H9 (cell line): ENCODE measurements at regions not wholly inside any gene's neighbourhood (a gene's known extent, or its start where the extent isn't known, plus 50 kb on each side); places are given as distances from the start of the nearest gene placed in this dataset.

Experiments
- DNase-seq: peaks from one replicate; pipeline ENCODE4 v3.0.0-alpha.2; 2017
- H2AFZ ChIP-seq: one replicate; pipeline ENCODE4 v1.6.1; 2013; ENCODE audit warnings: mild to moderate bottlenecking, low read length, control low read depth, moderate library complexity
- H2AK5ac ChIP-seq: 2 replicates; pipeline ENCODE4 v1.6.1; 2013; ENCODE audit warnings: low read length, control low read depth, mixed read lengths; ENCODE audit not compliant: insufficient read length
- H2BK120ac ChIP-seq: one replicate; pipeline ENCODE4 v1.6.1; 2013; ENCODE audit warnings: low read depth, mild to moderate bottlenecking, low read length, control low read depth, inconsistent platforms; ENCODE audit not compliant: poor library complexity, severe bottlenecking
- H2BK12ac ChIP-seq: 2 replicates; pipeline ENCODE4 v1.6.1; 2013; ENCODE audit warnings: low read length, control low read depth, mixed read lengths, low read depth; ENCODE audit not compliant: insufficient read length
- H2BK15ac ChIP-seq: 2 replicates; pipeline ENCODE4 v1.6.1; 2013; ENCODE audit warnings: low read depth, low read length, control low read depth
- H2BK20ac ChIP-seq: one replicate; pipeline ENCODE4 v1.6.1; 2013; ENCODE audit warnings: low read depth, mild to moderate bottlenecking, low read length, control low read depth, inconsistent platforms; ENCODE audit not compliant: poor library complexity, severe bottlenecking
- H2BK5ac ChIP-seq: 2 replicates; pipeline ENCODE4 v1.6.1; 2013; ENCODE audit warnings: low read length, control low read depth, mixed read lengths; ENCODE audit not compliant: insufficient read length
- H3K14ac ChIP-seq: 2 replicates; pipeline ENCODE4 v1.6.1; 2013; ENCODE audit warnings: low read length, control low read depth; ENCODE audit not compliant: insufficient read depth
- H3K18ac ChIP-seq: 2 replicates; pipeline ENCODE4 v1.6.1; 2013; ENCODE audit warnings: low read depth, mild to moderate bottlenecking, mixed read lengths, low read length, control low read depth; ENCODE audit not compliant: insufficient read length
- H3K23ac ChIP-seq: 2 replicates; pipeline ENCODE4 v1.6.1; 2013; ENCODE audit warnings: low read length, control low read depth, mixed read lengths, low read depth; ENCODE audit not compliant: insufficient read length
- H3K23me2 ChIP-seq: 2 replicates; pipeline ENCODE4 v1.6.1; 2013; ENCODE audit warnings: low read depth, mild to moderate bottlenecking, mixed read lengths, low read length, control low read depth; ENCODE audit not compliant: insufficient read length, poor library complexity, severe bottlenecking
- H3K27ac ChIP-seq: 2 replicates; pipeline ENCODE4 v1.5.1; 2013; ENCODE audit warnings: low read length, control low read depth, mixed read lengths, low read depth; ENCODE audit not compliant: insufficient read length
- H3K27me3 ChIP-seq: 2 replicates; pipeline ENCODE4 v1.6.1; 2013; ENCODE audit warnings: low read length, control low read depth, inconsistent platforms; ENCODE audit not compliant: insufficient read depth
- H3K4ac ChIP-seq: 2 replicates; pipeline ENCODE4 v1.6.1; 2013; ENCODE audit warnings: low read depth, mild to moderate bottlenecking, control low read depth, inconsistent platforms, low read length, moderate library complexity
- H3K4me1 ChIP-seq: 2 replicates; pipeline ENCODE4 v1.6.1; 2013; ENCODE audit warnings: low read length, control low read depth, inconsistent platforms; ENCODE audit not compliant: insufficient read depth
- H3K4me2 ChIP-seq: 2 replicates; pipeline ENCODE4 v1.6.1; 2013; ENCODE audit warnings: low read length, control low read depth, mixed read lengths; ENCODE audit not compliant: insufficient read length, insufficient read depth
- H3K56ac ChIP-seq: 2 replicates; pipeline ENCODE4 v1.6.1; 2013; ENCODE audit warnings: low read depth, mild to moderate bottlenecking, mixed read lengths, low read length, control low read depth; ENCODE audit not compliant: insufficient read length
- H3K79me1 ChIP-seq: 2 replicates; pipeline ENCODE4 v1.6.1; 2013; ENCODE audit warnings: low read depth, mild to moderate bottlenecking, moderate library complexity, low read length, control low read depth, inconsistent platforms; ENCODE audit not compliant: insufficient read depth, poor library complexity, severe bottlenecking
- H3K79me2 ChIP-seq: 2 replicates; pipeline ENCODE4 v1.6.1; 2013; ENCODE audit warnings: low read length, control low read depth, inconsistent platforms; ENCODE audit not compliant: insufficient read depth
- H3K9ac ChIP-seq: 2 replicates; pipeline ENCODE4 v1.6.1; 2013; ENCODE audit warnings: low read length, control low read depth, mixed read lengths; ENCODE audit not compliant: insufficient read length; ENCODE audit errors: extremely low read depth
- H3K9me3 ChIP-seq: one replicate; pipeline ENCODE4 v1.6.1; 2013; ENCODE audit warnings: low read depth, low read length, inconsistent platforms; ENCODE audit not compliant: control insufficient read depth
- H3T11ph ChIP-seq: one replicate; pipeline ENCODE4 v1.6.1; 2013; ENCODE audit warnings: mild to moderate bottlenecking, low read length, control low read depth, inconsistent platforms
- H4K20me1 ChIP-seq: one replicate; pipeline ENCODE4 v1.6.1; 2013; ENCODE audit not compliant: control insufficient read depth, insufficient read length, insufficient read depth
- H4K5ac ChIP-seq: 2 replicates; pipeline ENCODE4 v1.6.1; 2013; ENCODE audit warnings: low read depth, mild to moderate bottlenecking, mixed read lengths, low read length, control low read depth; ENCODE audit not compliant: insufficient read length
- H4K8ac ChIP-seq: replicated peaks from 2 replicates; pipeline ENCODE4 v1.6.1; 2013; ENCODE audit warnings: low read length, control low read depth, mixed read lengths, low read depth; ENCODE audit not compliant: insufficient read length
- H4K91ac ChIP-seq: 2 replicates; pipeline ENCODE4 v1.6.1; 2013; ENCODE audit warnings: low read depth, mild to moderate bottlenecking, moderate library complexity, mixed read lengths, low read length, control low read depth; ENCODE audit not compliant: insufficient read length
- H3K27ac Mint-ChIP-seq, 3 experiments: 2 replicates in 2 of 3; 3 replicates in 1 of 3; pipeline ENCODE4 v1.8.0; 2020 to 2021; ENCODE audit warnings: mixed read lengths in 3 of 3, mild to moderate bottlenecking in 1 of 3, moderate library complexity in 1 of 3
- H3K27me3 Mint-ChIP-seq: 2 replicates; pipeline ENCODE4 v1.8.0; 2021; ENCODE audit warnings: low read depth, mild to moderate bottlenecking, moderate library complexity, mixed read lengths
- H3K36me3 Mint-ChIP-seq, 3 experiments: 2 replicates in 2 of 3; 3 replicates in 1 of 3; pipeline ENCODE4 v1.8.0; 2020 to 2021; ENCODE audit warnings: low read depth in 3 of 3, mixed read lengths in 3 of 3; ENCODE audit not compliant: insufficient read depth in 1 of 3
- H3K4me1 Mint-ChIP-seq, 2 experiments: 2 replicates each; pipeline ENCODE4 v1.8.0; 2020; ENCODE audit warnings: mixed read lengths in 2 of 2
- H3K4me3 Mint-ChIP-seq, 2 experiments: 2 replicates in 1 of 2; 3 replicates in 1 of 2; pipeline ENCODE4 v1.8.0; 2020 to 2021; ENCODE audit warnings: mild to moderate bottlenecking in 2 of 2, mixed read lengths in 2 of 2, moderate library complexity in 1 of 2
- H3K9me3 Mint-ChIP-seq, 2 experiments: 2 replicates in 1 of 2; 3 replicates in 1 of 2; pipeline ENCODE4 v1.8.0; 2020; ENCODE audit warnings: mild to moderate bottlenecking in 2 of 2, mixed read lengths in 2 of 2, moderate library complexity in 1 of 2
- WGBS: extraction: QIAGEN DNeasy Blood & Tissue Kit; methylation state at CpG from one replicate; pipeline ENCODE4 v1.1.7; 2013; ENCODE audit warnings: missing lambda C conversion rate, low lambda C conversion rate, mixed read lengths; ENCODE audit not compliant: insufficient read length; ENCODE audit errors: extremely low coverage; 5-methylcytosine and 5-hydroxymethylcytosine counted together
- TF ChIP-seq, protein P1 (sequence below): fragments of 200-600 bp; sonication (generic); conservative IDR thresholded peaks from 3 replicates; pipeline ENCODE4 v1.8.0; 2021; ENCODE audit warnings: antibody characterized with exemption, mild to moderate bottlenecking

DNA sequence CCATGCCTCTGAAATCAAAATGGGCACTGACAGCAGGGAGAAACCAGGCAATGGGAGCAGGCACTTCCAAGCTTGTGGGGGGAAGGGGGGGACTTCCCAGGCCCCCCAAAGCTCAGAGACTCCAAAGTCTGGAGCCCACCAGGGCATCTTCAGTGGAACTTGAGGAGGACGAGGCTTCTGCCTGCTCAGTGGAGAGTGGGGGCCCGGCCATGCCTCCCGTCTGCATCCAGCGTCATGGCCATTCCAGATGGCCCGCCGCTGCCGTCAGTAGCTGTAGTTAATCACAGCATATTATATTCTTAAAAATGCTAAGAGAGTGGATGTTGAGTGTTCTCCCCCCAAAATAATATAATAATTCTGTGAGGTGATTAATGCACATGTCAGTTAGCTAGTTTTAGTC, 315.2 kb downstream of the KCNJ2 start:
- H3K56ac ChIP-seq: no peak overlapping the region
- no peaks in the 10 kb centered on the region for H3K23me2 ChIP-seq
- H3K4ac ChIP-seq: no peak overlapping the region
- H4K20me1 ChIP-seq: no peaks in the 10 kb centered on the region
- H3K18ac ChIP-seq: no peak overlapping the region
- H2BK5ac ChIP-seq: no peak overlapping the region
- H3K4me2 ChIP-seq: no peak overlapping the region
- peaks cover 10 to 15% of the 10 kb centered on the region in 2 experiments for H3K9me3 Mint-ChIP-seq
- no peaks in the 10 kb centered on the region for H3K79me2 ChIP-seq
- H2BK120ac ChIP-seq: no peak overlapping the region
- H3K14ac ChIP-seq: no peak overlapping the region
- no peak overlapping the region for H2BK15ac ChIP-seq
- H3K9me3 ChIP-seq: no peaks in the 10 kb centered on the region
- no peak overlapping the region for H3K23ac ChIP-seq
- no peaks in the 10 kb centered on the region for H3K4me1 ChIP-seq
- no peak overlapping the region for H3K9ac ChIP-seq
- WGBS: no CpG with 5 or more reads among the region's 7 CpGs
- H4K91ac ChIP-seq: no peak overlapping the region
- H3K27me3 Mint-ChIP-seq: no peaks in the 10 kb centered on the region; the same call in 1 of the 2 replicates
- H2AFZ ChIP-seq: no peak overlapping the region
- H2AK5ac ChIP-seq: no peak overlapping the region
- H3K79me1 ChIP-seq: no peaks in the 10 kb centered on the region
- H3T11ph ChIP-seq: no peak overlapping the region
- H4K8ac ChIP-seq: no peak overlapping the region
- H3K27me3 ChIP-seq: no peaks in the 10 kb centered on the region
- TF ChIP-seq, protein P1, sequence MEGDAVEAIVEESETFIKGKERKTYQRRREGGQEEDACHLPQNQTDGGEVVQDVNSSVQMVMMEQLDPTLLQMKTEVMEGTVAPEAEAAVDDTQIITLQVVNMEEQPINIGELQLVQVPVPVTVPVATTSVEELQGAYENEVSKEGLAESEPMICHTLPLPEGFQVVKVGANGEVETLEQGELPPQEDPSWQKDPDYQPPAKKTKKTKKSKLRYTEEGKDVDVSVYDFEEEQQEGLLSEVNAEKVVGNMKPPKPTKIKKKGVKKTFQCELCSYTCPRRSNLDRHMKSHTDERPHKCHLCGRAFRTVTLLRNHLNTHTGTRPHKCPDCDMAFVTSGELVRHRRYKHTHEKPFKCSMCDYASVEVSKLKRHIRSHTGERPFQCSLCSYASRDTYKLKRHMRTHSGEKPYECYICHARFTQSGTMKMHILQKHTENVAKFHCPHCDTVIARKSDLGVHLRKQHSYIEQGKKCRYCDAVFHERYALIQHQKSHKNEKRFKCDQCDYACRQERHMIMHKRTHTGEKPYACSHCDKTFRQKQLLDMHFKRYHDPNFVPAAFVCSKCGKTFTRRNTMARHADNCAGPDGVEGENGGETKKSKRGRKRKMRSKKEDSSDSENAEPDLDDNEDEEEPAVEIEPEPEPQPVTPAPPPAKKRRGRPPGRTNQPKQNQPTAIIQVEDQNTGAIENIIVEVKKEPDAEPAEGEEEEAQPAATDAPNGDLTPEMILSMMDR: no peak
- H3K4me1 Mint-ChIP-seq: no peaks in the 10 kb centered on the region
- H3K4me3 Mint-ChIP-seq: no peak overlapping the region
- no peak overlapping the region for H3K27ac Mint-ChIP-seq
- H2BK20ac ChIP-seq: no peak overlapping the region
- H4K5ac ChIP-seq: no peak overlapping the region
- H2BK12ac ChIP-seq: no peak overlapping the region
- no peak overlapping the region for H3K27ac ChIP-seq
- H3K36me3 Mint-ChIP-seq: peaks cover 5 to 11% (median 6%) of the 10 kb centered on the region in 3 experiments; a peak in 5 of 7 replicates
- no peak for DNase-seq
